ENCODE measurements at regions not wholly inside any gene's neighbourhood (a gene's known extent, or its start where the extent isn't known, plus 50 kb on each side); places are given as distances from the start of the nearest gene placed in this dataset.

DNA sequence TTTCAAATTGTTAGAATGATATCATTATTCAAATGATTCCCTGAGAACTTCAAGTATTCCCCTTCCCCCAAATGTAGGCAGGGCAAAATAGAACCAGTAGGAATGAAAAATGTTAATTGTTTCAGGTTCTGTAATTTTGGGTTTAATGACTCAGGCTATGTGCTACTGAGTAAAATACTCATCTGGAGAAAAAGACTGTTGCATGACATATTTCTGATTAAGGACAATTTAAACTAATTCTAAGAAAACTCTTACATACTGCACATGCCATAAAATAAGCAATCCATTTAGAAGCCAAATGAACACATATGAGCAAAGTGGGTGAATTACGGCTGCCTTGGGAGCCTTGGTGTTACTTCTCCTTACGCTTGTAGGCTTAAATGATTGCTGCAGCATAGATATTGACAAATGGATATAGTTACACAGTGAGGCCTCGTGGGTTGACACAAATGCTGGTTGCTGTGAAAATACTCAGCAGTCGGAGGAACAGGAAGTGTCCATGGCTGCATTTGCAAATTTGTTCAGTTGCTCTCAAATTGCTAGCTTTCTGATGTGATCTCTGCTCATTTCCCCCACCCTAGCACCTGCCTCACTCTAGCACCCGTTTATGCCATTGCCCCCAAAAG is 174.9 kb upstream of the DMAC1 start:
- no peak for FAIRE-seq
- Histone ChIP-seq H3K9ac (ENCODE audit: insufficient read depth, low read depth, low read length) (no peak overlapping the region), H3K4me1 (ENCODE audit: insufficient read depth, low read length) (no peaks in the 10 kb centered on the region), H3K27me3 (ENCODE audit: control insufficient read depth in 1 of 2, insufficient read depth in 2 of 2, low read length in 2 of 2) (no peaks in the 10 kb centered on the region), H3K79me2 (ENCODE audit: insufficient read depth, low read length) (no peaks in the 10 kb centered on the region), H4K20me1 (ENCODE audit: insufficient read depth, low read length) (no peaks in the 10 kb centered on the region), H3K9me3 (ENCODE audit: low read length) (no peaks in the 10 kb centered on the region), H3K27ac (ENCODE audit: extremely low read length, insufficient read depth, low read length) (no peak overlapping the region), H2AFZ (ENCODE audit: low read length) (no peak overlapping the region), H3K4me3 (replicated peaks in 1 of 3; ENCODE audit: insufficient read depth in 1 of 3, low read depth in 2 of 3, low read length in 3 of 3) (no peak overlapping the region), H3K36me3 (replicated peaks in 1 of 2; ENCODE audit: control insufficient read depth in 1 of 2, insufficient read depth in 2 of 2, low read length in 2 of 2) (no peaks in the 10 kb centered on the region), H3K4me2 (ENCODE audit: low read depth, low read length) (no peak overlapping the region)
- no TSS peak for BruUV-seq (replicated peaks)
- in situ Hi-C loops (cut with HindIII; ENCODE audit: extremely low pct_ligation_motif_present, low pct_unique_long_range_greater_than_20kb) = no loop called here
- ATAC-seq = no peak
- no peak for TF ChIP-seq SALL1 (CRISPR knock-in tag; IDR thresholded peaks at IDR 0.05)
- TF ChIP-seq ZFP36L2 (CRISPR knock-in tag; IDR thresholded peaks at IDR 0.05) = no peak
- TF ChIP-seq, protein P1, sequence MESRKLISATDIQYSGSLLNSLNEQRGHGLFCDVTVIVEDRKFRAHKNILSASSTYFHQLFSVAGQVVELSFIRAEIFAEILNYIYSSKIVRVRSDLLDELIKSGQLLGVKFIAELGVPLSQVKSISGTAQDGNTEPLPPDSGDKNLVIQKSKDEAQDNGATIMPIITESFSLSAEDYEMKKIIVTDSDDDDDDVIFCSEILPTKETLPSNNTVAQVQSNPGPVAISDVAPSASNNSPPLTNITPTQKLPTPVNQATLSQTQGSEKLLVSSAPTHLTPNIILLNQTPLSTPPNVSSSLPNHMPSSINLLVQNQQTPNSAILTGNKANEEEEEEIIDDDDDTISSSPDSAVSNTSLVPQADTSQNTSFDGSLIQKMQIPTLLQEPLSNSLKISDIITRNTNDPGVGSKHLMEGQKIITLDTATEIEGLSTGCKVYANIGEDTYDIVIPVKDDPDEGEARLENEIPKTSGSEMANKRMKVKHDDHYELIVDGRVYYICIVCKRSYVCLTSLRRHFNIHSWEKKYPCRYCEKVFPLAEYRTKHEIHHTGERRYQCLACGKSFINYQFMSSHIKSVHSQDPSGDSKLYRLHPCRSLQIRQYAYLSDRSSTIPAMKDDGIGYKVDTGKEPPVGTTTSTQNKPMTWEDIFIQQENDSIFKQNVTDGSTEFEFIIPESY (CRISPR knock-in tag; IDR thresholded peaks at IDR 0.05) = no peak
- TF ChIP-seq, protein P2, sequence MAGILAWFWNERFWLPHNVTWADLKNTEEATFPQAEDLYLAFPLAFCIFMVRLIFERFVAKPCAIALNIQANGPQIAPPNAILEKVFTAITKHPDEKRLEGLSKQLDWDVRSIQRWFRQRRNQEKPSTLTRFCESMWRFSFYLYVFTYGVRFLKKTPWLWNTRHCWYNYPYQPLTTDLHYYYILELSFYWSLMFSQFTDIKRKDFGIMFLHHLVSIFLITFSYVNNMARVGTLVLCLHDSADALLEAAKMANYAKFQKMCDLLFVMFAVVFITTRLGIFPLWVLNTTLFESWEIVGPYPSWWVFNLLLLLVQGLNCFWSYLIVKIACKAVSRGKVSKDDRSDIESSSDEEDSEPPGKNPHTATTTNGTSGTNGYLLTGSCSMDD (CRISPR knock-in tag; IDR thresholded peaks at IDR 0.05) = no peak
- no peak for DNase-seq (ENCODE audit: low spot score)
- intact Hi-C loops (cut with micrococcal nuclease; ENCODE audit: unreplicated experiment) = no loop called here
- ChIA-PET POLR2A (no interaction called here), CTCF (ENCODE audit: low intra/inter-chr PET ratio, low total read pairs) (no interaction called here)
- WGBS (ENCODE audit: low lambda C conversion rate) = 21% methylated on average over 4 of the region's 5 CpGs

DNA sequence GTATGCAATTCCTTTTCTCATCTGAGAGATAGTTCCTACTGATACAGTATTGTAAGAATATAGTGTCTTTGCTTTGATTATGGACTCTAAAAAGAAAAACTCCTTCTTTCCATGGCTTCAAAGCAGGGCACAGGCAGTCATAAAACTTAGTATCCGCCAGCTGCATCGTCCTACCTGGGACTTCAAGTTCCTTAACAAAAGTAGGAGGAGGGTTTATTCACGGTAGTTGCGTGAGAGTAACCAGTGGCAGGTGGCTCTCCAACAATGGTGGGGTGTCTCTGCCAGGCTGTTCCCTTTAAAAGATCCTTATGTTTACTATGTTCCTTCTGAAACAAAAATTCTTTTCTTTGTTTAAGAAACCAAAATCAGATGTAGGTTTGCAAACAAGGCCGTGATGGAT is 173.5 kb upstream of the DMAC1 start:
- ChIA-PET POLR2A (no interaction called here), CTCF (ENCODE audit: low intra/inter-chr PET ratio, low total read pairs) (no interaction called here)
- TF ChIP-seq NFIC (IDR thresholded peaks at IDR 0.05; ENCODE audit: low read length) (no peak), SUZ12 (IDR thresholded peaks at IDR 0.05; ENCODE audit: low read depth, low read length) (no peak)
- TF ChIP-seq, protein P3, sequence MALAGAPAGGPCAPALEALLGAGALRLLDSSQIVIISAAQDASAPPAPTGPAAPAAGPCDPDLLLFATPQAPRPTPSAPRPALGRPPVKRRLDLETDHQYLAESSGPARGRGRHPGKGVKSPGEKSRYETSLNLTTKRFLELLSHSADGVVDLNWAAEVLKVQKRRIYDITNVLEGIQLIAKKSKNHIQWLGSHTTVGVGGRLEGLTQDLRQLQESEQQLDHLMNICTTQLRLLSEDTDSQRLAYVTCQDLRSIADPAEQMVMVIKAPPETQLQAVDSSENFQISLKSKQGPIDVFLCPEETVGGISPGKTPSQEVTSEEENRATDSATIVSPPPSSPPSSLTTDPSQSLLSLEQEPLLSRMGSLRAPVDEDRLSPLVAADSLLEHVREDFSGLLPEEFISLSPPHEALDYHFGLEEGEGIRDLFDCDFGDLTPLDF (CRISPR knock-in tag; IDR thresholded peaks at IDR 0.05) = no peak
- TF ChIP-seq, protein P4, sequence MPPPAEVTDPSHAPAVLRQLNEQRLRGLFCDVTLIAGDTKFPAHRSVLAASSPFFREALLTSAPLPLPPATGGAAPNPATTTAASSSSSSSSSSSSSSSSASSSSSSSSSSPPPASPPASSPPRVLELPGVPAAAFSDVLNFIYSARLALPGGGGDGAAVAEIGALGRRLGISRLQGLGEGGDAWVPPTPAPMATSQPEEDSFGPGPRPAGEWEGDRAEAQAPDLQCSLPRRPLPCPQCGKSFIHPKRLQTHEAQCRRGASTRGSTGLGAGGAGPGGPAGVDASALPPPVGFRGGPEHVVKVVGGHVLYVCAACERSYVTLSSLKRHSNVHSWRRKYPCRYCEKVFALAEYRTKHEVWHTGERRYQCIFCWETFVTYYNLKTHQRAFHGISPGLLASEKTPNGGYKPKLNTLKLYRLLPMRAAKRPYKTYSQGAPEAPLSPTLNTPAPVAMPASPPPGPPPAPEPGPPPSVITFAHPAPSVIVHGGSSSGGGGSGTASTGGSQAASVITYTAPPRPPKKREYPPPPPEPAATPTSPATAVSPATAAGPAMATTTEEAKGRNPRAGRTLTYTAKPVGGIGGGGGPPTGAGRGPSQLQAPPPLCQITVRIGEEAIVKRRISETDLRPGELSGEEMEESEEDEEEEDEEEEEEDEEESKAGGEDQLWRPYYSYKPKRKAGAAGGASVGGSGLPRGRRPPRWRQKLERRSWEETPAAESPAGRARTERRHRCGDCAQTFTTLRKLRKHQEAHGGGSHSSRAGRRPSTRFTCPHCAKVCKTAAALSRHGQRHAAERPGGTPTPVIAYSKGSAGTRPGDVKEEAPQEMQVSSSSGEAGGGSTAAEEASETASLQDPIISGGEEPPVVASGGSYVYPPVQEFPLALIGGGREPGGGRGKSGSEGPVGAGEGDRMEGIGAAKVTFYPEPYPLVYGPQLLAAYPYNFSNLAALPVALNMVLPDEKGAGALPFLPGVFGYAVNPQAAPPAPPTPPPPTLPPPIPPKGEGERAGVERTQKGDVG (CRISPR knock-in tag; IDR thresholded peaks at IDR 0.05; ENCODE audit: borderline replicate concordance) = no peak
- TF ChIP-seq, protein P5, sequence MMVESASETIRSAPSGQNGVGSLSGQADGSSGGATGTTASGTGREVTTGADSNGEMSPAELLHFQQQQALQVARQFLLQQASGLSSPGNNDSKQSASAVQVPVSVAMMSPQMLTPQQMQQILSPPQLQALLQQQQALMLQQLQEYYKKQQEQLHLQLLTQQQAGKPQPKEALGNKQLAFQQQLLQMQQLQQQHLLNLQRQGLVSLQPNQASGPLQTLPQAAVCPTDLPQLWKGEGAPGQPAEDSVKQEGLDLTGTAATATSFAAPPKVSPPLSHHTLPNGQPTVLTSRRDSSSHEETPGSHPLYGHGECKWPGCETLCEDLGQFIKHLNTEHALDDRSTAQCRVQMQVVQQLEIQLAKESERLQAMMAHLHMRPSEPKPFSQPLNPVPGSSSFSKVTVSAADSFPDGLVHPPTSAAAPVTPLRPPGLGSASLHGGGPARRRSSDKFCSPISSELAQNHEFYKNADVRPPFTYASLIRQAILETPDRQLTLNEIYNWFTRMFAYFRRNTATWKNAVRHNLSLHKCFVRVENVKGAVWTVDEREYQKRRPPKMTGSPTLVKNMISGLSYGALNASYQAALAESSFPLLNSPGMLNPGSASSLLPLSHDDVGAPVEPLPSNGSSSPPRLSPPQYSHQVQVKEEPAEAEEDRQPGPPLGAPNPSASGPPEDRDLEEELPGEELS (CRISPR knock-in tag; IDR thresholded peaks at IDR 0.05) = no peak

More for the DNA sequence above, 173.5 kb upstream of the DMAC1 start:
- Histone ChIP-seq H3K4me2 (ENCODE audit: low read depth, low read length) (no peak overlapping the region), H3K27me3 (ENCODE audit: control insufficient read depth in 1 of 2, insufficient read depth in 2 of 2, low read length in 2 of 2) (no peaks in the 10 kb centered on the region), H2AFZ (ENCODE audit: low read length) (no peak overlapping the region), H3K9ac (ENCODE audit: insufficient read depth, low read depth, low read length) (no peak overlapping the region), H3K4me1 (ENCODE audit: insufficient read depth, low read length) (no peaks in the 10 kb centered on the region), H3K4me3 (replicated peaks in 1 of 3; ENCODE audit: insufficient read depth in 1 of 3, low read depth in 2 of 3, low read length in 3 of 3) (no peak overlapping the region), H4K20me1 (ENCODE audit: insufficient read depth, low read length) (no peaks in the 10 kb centered on the region), H3K36me3 (replicated peaks in 1 of 2; ENCODE audit: control insufficient read depth in 1 of 2, insufficient read depth in 2 of 2, low read length in 2 of 2) (no peaks in the 10 kb centered on the region), H3K79me2 (ENCODE audit: insufficient read depth, low read length) (no peaks in the 10 kb centered on the region), H3K27ac (ENCODE audit: extremely low read length, insufficient read depth, low read length) (no peak overlapping the region), H3K9me3 (ENCODE audit: low read length) (no peaks in the 10 kb centered on the region)
- no TSS peak for BruUV-seq (replicated peaks)
- intact Hi-C loops (cut with micrococcal nuclease; ENCODE audit: unreplicated experiment) (no loop called here), in situ Hi-C loops (cut with HindIII; ENCODE audit: extremely low pct_ligation_motif_present, low pct_unique_long_range_greater_than_20kb) (no loop called here)
- ATAC-seq (no peak), FAIRE-seq (no peak), DNase-seq (ENCODE audit: low spot score) (no peak)
- 3% methylated on average over 5 of the region's 5 CpGs for WGBS (ENCODE audit: low lambda C conversion rate)
